GM12892 (cell line): ENCODE measurements at regions not wholly inside any gene's neighbourhood (a gene's known extent, or its start where the extent isn't known, plus 50 kb on each side); places are given as distances from the start of the nearest gene placed in this dataset.

Experiments used
- DNase-seq: peaks from one replicate; pipeline ENCODE4 v3.0.0; 2011; ENCODE audit not compliant: insufficient read length
- FAIRE-seq: peaks from 2 replicates; lab custom pipeline; 2011; peaks lifted over from hg19 to GRCh38; lab: Jason Lieb, UNC
- POLR2A ChIP-seq: IDR thresholded peaks from 2 replicates; pipeline ENCODE4 v1.6.1; 2011; ENCODE audit warnings: low read depth, low read length, control low read depth
- POLR2AphosphoS5 ChIP-seq: IDR thresholded peaks from 2 replicates; pipeline ENCODE4 v1.6.1; 2011; ENCODE audit warnings: low read depth, low read length, control low read depth
- TAF1 ChIP-seq: IDR thresholded peaks from 2 replicates; pipeline ENCODE4 v1.6.1; 2011; ENCODE audit warnings: low read depth, mild to moderate bottlenecking, control low read depth, low read length, borderline replicate concordance

DNA sequence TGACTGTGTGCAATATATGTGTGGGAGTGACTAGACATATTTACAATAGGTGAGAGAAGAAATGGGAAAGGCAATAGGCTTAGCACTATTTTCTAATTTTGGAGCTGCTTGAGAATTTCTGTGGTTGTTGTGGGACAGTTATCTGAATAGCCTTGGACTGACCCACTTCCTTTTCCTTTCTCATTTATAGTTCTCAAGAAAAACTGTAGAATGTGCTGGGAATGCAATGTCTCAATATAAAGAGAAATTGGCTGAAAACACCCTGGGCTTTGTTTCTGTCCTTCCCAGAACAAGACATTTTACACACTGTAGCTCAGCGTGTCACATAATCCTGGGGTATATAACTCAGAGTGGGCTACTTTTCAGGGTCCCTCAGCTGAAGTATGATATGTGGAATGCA, 153.0 kb upstream of the RHOBTB1 start:
- TF ChIP-seq TAF1 (no peak), POLR2A (no peak), POLR2AphosphoS5 (no peak)
- FAIRE-seq = no peak
- DNase-seq = no peak

- DNase-seq (no peak), FAIRE-seq (no peak)
- TF ChIP-seq TAF1 (no peak), POLR2AphosphoS5 (no peak), POLR2A (no peak)
Measured at GRCh38 chr10:61096056-61096455, 152.1 kb upstream of the RHOBTB1 start.

GRCh38 chr10:61091531-61091930, 147.5 kb upstream of the RHOBTB1 start:
- no peak for DNase-seq
- no peak for FAIRE-seq
- TF ChIP-seq POLR2A (no peak), POLR2AphosphoS5 (no peak), TAF1 (no peak)

GRCh38 chr10:61089251-61089650, 145.3 kb upstream of the RHOBTB1 start:
- DNase-seq (no peak), FAIRE-seq (no peak)

GRCh38 chr10:61084493-61084892, 140.5 kb upstream of the RHOBTB1 start:
- DNase-seq (no peak), FAIRE-seq (no peak)
- no peak for TF ChIP-seq POLR2AphosphoS5
- TF ChIP-seq TAF1 = no peak
- TF ChIP-seq POLR2A = no peak

More at GRCh38 chr10:61089251-61089650, 145.3 kb upstream of the RHOBTB1 start:
- TF ChIP-seq POLR2AphosphoS5 (no peak), POLR2A (no peak), TAF1 (no peak)

DNA sequence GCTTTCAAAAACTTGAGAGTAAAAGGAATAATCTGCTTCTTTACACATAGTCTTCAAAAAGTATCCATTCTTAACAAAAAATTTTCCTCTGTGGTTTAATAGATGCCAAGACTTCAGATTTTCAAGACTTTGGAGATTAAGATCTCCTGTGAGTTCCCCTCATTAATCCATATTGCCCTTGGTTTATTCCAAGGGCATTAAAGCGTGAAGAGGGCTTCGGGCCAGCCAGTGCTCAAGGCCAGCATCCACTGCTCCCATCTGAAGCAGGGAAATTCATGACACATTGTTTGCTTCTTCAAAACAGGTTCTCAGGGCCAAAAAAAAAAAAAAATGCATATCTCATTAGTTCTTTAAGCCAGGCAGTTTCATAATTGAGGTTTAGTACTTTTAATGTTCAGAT, 137.3 kb upstream of the RHOBTB1 start:
- DNase-seq (no peak), FAIRE-seq (no peak)
- TF ChIP-seq POLR2AphosphoS5 = no peak
- TF ChIP-seq TAF1 = no peak
- no peak for TF ChIP-seq POLR2A

DNA sequence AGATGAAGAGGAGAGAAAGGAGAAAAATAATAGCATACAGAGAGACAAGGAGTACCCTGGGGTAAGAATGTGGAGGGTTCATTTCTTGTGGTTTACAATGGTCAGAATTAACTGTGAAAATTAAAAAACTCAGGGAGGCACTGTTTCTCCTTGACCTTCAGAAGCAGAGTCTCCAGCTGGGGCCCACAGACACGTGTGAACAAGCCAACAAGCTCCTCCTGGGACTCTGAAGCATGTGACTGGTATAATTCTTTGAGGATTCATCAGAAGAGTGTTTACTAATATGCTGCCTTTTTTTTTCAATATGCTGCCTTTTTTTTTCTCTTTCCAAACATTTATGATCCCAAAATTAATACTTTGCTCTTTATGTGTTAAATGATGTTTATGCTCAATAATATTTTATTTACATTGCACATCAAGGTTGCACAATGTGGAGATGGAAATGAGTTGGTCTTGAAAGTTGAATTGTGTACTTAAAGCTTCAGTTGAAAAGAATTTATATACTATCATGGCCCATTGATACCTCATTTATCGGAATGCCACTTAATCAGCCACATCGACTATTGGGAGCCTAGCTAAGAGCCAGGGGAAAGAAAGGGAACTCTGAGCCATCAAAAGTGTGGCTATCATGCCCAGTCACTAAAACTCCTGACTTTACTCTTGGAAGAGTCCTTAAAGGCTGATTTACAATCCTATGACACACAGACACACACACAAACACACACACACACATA, 134.7 kb upstream of the RHOBTB1 start:
- FAIRE-seq = no peak
- no peak for TF ChIP-seq TAF1
- no peak for TF ChIP-seq POLR2A
- TF ChIP-seq POLR2AphosphoS5 = no peak
- no peak for DNase-seq

- no peak for TF ChIP-seq TAF1
- no peak for TF ChIP-seq POLR2A
- no peak for TF ChIP-seq POLR2AphosphoS5
- no peak for DNase-seq
- no peak for FAIRE-seq
Measured at GRCh38 chr10:61076572-61077114, 132.7 kb upstream of the RHOBTB1 start.

DNA sequence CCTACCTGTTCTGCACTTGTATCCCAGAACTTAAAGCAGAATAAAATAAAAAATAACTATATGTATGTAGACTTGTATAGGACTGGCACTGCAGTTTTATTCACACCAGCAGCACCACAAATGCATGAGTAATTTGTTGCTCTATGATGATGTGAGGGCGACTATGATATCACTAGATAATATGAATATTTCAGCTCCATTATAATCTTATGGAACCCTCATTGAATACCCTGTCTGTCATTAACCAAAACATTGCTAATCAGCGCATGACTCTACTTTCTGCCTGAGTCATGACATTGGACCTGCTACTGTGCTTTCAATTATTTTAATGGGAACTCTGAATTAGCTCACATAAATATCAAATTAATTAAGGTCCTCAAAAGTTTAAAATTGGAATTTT, 129.4 kb upstream of the RHOBTB1 start:
- FAIRE-seq (no peak), DNase-seq (no peak)
- TF ChIP-seq POLR2AphosphoS5 (no peak), TAF1 (no peak), POLR2A (no peak)

DNA sequence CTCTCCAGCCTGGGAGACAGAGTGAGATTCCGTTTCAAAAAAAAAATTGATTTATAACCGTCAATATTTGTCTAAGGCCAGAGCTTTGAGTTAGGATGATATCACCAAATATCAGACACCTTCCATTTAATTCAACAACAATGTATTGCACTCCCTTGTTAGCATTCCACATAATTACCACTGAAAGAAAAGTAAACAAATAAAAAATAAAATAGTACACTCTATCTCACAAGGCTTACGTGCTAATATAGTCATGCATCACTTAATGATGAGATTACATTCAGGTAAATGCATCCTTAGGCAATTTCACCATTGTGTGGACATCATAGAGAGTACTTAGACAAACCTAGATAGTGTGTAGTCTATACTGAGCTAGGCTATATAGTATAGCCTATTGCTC, 127.6 kb upstream of the RHOBTB1 start:
- FAIRE-seq (no peak), DNase-seq (no peak)
- TF ChIP-seq POLR2A (no peak), TAF1 (no peak), POLR2AphosphoS5 (no peak)

GRCh38 chr10:61068471-61068870, 124.5 kb upstream of the RHOBTB1 start:
- no peak for FAIRE-seq

GRCh38 chr10:61067671-61068336, 123.8 kb upstream of the RHOBTB1 start:
- FAIRE-seq (no peak), DNase-seq (no peak)
- TF ChIP-seq TAF1 (no peak), POLR2AphosphoS5 (no peak), POLR2A (no peak)

More at GRCh38 chr10:61068471-61068870, 124.5 kb upstream of the RHOBTB1 start:
- TF ChIP-seq TAF1 (no peak), POLR2A (no peak), POLR2AphosphoS5 (no peak)
- no peak for DNase-seq
